Stimulated activated CD8-positive, alpha-beta memory T cell treated with anti-CD3 and anti-CD28 coated beads, Interleukin-4, amount 100 ng/mL, for 1 hour (primary cell): ENCODE measurements at regions not wholly inside any gene's neighbourhood (a gene's known extent, or its start where the extent isn't known, plus 50 kb on each side); places are given as distances from the start of the nearest gene placed in this dataset.
"Not testable (repeated sequence)": the region's sequence is repeated elsewhere in the genome, so short reads cannot be mapped to it uniquely, and the experiment has no call there.

Experiments used
- DNase-seq, 2 donors: peaks; one replicate each; pipeline ENCODE4 v3.0.0-alpha.2; 2020; ENCODE audit warnings: low read depth in 2 of 2, low spot score in 1 of 2

DNA sequence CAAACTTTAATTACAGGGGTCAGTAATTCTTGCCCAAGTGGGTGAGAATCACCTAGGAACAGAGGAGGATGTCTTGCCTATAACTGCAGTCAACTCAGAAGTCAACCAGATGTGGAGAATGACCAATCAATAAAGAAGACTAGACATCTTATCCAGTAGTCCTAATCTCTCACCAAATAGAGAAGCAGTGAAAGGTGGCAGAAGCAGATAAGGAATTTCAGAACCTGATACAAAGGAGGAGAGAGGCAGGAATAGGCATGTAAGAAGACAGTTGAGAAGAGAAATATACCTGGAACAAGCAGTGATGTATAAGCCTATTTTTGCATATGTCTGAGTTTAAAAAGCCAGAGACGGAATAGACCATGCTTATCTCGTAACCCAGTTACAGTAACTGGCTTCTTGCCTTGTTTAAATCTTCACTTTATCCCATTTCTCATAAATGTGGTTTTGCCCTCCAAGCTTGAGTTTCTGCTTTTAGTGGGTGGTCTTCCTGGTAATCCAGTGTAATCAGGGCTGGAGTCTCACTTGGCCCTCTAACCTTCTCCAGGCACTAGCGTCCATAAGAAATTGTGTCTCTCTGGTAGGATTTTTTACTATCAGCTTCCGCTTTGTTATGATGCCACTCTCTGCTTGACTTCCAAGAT, 401.0 kb downstream of the SUCLG1 start:
- no peak for DNase-seq

DNA sequence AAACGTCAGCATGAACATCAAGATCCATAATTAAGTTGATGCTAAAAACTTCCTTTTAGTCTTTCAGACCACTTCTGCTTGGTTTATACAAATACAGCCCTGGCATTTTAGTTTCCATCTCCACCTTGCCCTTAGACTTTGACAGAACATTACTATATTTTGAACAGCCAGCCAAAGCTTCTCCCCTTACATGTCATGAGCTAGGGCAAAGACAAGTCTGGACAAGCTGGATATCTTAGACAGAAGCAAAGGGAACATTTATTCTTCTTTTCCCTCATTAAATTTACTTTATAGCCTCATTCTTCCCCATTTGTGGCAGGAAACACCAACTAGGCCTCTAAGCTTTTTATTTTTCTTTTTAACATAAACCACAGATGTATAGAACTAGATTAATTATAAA, 403.3 kb downstream of the SUCLG1 start:
- no peak for DNase-seq

DNA sequence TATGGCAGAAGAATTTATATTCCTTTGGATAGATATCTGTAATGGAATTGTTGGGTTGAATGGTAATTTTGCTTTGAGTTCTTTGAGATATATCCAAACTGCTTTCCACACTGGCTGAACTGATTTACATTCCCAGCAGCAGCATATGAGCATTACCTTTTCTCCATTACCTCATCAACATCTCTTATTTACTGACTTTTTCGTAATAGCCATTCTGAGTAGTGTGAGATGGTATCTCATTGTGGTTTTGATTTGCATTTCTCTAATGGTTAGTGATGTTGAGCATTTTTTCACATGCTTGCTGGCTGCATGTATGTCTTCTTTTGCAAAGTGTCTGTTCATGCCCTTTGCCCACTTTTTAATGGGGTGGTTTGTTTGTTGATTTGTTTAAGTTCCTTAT, 404.5 kb downstream of the SUCLG1 start:
- DNase-seq: not testable (repeated sequence)

DNA sequence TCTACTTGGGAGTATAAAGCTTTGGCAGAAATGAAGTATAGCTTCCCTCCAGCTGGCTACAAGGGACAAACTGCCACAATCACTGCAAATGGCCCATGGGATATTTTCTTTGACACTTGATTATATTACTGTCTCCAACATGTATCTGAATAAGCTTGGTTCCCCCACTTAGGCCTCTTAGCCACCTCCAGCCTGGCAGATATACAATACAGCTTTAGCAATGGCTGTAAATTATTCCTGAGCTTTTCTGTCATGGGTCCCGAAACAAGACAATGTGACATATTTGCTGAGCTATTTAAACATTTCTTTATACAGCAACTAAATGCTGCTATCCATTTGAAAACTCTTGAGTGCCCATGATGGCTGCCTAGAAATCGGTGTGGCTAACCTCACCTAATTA, 406.2 kb downstream of the SUCLG1 start:
- no peak for DNase-seq

DNA sequence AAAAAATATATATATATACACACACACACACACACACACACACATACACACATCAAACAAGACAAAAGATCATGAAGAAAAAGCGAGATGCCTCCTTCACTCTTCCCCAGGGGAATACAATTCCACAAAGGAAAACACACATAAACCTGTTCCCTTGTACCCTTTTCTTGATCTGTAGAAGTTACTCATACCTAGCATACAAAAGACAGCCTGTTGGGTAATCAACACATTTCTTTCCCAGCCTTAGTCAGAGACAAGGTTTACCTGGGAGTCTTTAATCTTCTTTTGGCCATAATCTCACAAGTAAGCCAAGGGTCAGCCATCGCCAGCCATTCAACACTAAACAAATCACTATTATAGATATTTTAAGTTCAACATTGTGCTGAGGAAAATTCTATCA, 407.0 kb downstream of the SUCLG1 start:
- DNase-seq: no peak

DNA sequence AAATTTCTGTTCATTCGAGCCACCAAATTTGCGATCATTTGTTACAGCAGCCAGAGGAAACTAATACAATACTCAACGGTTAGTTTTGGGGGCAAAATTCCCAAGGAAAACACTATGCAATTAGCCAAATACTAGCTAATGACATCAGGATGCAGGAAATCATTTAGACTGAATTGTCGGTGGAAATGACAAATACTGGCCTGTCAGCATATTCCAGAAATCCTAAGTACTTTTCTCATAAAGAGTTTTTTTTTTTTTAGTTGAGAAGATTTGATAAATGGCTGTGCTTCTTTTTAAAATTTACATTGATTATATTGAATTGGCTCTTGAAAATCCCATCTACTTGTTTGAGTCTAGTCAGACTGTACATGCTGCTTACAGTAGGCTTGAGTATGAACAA, 410.1 kb downstream of the SUCLG1 start:
- DNase-seq: no peak

DNA sequence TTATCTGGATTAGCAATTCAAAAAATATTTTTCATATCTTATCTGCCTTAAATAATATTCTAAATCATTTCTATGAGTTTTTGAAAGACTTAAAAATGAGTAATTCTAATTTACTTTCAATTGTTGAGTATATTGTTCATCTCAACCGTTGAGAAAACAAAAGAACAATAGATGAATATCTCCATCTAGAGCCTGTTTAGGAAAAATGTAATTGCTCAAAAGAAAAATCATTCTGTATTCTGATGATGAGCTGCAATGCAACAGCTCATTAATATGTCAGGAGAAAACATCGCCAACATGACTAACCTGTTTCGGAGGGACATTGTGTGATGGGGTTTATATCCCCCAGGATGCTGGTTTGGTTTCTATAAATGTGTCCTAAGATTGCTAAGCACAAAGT, 417.6 kb downstream of the SUCLG1 start:
- DNase-seq: no peak

DNA sequence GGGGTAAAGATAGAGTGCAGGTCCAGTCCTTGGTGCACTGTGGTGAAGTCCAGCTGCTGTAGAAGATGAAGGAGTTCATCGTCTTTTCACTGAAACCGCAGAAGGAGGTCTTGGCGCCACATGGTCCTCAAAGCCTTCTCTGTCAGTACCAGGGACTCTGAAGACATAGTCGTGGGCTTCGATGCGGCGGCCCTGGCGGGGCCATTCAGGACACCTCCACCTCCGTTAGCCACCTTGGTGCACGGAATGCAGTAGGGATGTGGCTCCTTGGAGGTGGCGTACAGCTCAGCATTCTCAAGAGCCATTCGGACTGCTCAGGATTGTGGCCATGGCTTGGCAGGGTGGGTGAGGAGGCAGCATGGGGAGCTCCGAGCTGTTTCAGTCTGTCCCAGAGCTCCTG, 418.8 kb downstream of the SUCLG1 start:
- no peak for DNase-seq

DNA sequence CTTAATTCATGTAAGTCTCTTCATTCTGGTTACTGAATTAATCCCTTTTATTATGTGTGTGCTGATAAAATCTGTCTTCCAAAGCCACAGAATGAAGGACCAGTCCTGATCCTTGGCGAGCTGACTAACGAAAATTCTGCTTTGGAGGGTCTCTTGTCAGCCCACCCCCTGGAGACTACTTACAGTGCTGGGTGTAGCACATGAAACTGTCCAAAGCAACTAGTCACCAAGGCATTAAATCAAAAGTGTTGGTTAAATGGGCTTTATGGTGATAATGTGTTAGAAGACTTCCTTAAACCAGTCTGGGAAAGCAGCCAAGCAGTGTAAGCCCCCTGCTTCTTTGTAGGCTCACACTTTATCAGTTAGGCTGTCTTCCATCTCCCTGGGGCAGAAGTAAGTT, 420.2 kb downstream of the SUCLG1 start:
- no peak for DNase-seq

DNA sequence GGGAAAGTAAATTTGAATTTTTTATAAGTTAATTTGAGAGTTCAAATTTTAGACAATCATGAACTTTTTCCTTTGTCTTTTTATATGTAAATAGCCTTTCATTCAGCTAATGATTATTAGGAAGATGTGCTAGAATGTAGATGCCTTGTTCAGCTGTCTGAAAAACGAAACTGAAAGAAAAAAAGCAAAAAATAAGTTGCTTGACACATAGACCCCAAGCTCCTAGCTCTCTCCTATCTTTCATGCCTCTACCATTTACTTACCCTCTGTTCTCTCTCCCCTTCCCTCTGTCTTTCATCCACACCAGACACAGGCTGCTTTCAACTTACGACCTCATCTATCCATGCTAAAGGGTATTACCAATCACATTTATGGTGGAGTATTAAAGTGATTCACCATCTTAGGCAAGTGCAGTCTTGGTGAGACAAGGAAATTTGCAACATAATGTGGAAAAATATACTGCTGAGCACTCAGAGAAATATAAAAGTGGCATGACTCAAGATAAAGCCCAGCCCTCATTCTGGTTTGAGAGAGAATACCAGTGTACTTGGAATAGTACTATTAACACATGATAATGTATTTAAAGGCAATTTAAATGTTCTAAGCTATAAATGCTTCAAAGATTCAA, 425.6 kb downstream of the SUCLG1 start:
- DNase-seq: no peak

DNA sequence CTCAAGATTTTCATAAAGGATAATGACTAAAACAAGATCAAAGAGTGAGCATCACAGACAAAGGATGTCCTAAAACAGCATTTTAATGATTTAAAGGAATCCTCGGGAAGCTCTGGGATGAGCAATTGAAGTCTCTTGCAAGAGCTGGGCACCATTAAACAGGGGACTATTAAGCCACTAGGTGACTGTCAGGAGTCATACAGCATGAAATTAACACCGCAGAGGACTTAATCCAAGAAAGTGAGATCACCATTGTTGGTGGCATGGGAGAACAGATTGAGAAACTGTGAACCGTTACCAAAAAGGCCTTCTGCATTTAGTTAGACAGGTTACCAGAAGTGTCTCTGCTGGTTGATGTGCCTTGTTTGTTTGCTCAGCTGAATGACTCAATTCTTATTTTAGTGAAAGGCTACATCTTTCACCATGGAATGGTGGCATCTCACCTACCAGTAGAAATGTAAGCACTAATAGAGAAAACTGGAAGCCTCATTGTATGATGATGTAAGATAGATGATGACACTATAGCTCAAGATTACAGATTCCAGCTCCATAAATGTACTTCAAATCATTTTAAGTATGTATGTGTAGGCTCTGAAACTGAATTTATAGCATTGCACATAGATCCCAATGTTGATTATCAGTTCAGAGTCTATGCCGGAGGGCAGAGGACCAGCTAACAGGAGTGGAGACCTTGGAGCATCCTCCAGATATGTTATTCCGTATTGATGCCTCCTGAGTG, 427.6 kb downstream of the SUCLG1 start:
- DNase-seq: no peak

DNA sequence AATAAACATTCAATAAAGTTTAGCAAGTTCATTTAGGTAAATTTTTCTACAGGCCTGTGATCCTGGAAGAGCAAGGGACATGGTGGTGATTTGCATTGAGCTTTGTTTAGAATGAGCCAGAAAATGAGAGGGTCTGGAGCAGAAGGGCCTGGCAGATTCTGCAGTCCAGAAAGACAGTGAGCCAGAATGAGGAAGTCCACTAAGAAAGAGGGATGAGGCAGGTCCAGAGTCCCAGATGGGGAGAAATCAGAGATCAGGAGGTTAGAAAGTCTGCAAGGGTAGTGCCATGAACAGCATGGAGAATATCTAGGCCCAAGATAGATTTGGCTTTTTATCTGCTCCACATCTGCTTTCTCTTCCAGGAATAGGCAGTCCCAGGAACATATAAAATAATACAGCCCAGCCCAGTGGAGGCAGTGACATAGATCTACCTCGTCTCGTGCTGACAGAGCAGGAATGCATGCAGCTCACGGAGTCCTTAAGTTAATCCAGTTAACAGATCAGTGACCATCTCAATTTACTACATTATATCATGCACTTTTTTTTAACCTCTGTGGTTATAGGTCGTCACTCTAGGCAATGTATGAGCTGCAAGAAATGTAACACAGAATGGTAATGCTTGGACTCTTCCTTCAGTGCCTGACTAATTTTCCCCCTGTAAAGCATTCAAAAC, 429.0 kb downstream of the SUCLG1 start:
- DNase-seq: no peak

DNA sequence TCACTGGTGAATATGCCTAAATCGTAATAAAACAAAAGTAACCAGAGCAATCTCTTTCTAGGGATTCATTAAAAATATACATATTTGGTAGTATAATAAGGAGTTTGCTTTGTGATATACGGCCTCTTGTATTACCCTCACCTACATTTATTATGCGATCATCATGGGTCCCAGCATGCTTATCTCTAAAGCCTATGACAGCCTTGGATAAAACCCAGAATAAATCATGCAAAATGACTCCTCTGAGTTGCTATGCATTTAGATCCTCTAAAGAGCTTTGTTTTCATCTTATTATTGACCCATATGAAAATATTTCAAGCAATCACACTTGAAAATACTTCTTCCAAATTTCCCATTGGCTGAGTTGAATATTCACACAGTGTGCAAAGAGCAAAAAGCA, 432.3 kb downstream of the SUCLG1 start:
- DNase-seq: no peak

DNA sequence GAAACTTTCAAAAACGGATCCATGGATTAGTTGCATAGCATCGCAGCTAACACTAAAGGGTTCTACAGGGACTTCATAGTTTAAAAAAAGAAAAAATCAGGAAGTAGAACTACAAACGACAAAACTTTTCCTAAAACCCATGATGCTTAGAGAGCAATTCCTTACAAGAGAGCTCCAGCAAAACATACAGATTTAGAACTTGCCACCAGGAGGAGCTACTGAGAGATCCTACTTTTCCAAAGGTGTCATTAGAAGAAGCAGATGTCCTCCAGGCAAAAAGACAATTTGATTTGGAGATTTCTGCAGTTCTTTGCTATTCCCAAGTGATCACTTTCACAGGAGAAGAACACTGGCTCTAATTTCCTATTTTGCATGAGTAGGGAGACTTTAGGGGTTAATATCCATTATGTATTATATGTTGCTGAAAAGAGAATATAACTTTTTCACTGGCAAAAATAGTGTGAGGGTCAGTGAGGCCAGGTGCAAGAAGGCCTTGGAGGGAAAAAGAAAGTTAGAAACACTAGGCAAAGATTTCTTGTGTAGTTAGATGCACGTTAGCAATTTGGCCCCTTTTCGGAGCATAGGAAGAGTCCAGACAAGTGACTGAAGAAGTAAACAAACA, 436.2 kb downstream of the SUCLG1 start:
- no peak for DNase-seq

DNA sequence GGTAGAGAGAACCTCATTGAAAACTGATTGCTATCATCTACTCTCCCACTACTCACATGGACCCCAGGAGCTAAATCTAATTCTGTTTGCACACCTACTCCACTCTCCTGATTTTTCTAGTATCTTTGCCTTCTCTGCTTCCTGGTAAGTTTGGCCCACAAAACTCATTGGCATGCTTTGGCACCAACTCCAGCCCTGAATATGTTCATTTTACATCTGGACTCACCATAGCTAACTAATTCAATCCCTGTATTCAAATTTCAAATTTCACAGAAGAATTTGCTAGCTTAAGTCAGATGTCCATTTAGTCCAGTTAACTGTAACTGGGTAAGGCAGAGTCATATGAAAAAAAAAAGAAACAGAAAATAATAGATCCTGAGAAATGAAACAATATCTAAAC, 442.1 kb downstream of the SUCLG1 start:
- DNase-seq: no peak

DNA sequence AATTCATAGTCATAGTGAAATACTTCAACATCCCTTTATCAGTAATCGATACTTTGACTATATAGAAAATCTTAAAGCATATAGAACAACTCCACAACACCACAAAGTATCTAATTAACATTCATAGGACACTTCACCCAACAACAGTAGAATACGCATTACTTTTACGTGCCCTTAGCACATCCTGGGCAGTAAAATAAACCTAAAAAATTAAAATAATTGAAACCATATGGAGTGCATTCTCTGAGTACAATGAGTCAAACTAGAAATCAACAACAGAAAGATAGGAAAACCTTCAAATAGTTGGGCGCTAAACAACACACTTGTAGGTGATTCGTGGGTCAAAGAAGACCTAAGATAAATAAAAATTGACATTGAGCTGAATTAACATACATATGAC, 442.9 kb downstream of the SUCLG1 start:
- DNase-seq: no peak

DNA sequence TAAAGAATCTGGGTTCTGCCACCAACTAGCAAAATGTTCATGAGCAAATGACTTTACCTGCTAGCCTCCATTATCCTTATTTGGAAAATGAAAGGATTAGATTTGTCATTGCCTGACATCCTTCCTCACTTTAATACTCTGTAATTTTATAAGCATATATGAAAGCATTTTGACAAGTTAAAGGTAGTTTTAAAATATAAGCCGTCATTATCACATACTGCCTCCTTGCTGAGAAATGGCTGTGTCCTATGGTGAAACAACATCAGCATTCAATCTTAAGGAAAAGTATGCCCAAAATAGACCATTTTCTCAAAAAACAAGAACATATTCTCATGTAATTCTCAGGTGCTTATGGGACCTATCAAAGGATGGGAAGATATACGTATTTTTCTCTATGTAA, 461.2 kb downstream of the SUCLG1 start:
- no peak for DNase-seq

DNA sequence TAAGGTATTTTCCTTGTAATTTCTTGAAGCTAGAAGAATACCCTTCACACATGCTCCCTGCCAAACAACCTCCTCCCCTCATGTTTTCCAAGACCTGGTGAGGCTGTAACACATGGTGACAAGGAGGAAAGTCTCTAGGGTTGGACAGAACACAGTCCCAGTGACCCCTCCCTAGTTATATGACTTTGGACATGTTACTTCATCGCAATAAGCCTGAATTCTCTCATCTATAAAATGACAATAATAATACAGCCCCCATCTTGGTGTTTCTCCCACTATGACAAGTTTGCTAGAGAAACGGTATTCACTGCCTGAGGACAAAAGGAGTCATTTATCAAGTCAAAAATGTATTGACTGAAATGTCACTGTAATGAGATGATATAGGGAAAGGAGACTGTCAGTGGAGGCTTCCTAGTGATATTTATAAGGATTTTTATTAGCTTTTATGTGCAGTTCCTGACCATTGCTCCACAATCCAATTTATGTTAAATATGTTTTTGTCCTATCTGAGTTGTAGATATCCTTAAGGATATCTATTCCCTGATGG, 464.4 kb downstream of the SUCLG1 start:
- no peak for DNase-seq

DNA sequence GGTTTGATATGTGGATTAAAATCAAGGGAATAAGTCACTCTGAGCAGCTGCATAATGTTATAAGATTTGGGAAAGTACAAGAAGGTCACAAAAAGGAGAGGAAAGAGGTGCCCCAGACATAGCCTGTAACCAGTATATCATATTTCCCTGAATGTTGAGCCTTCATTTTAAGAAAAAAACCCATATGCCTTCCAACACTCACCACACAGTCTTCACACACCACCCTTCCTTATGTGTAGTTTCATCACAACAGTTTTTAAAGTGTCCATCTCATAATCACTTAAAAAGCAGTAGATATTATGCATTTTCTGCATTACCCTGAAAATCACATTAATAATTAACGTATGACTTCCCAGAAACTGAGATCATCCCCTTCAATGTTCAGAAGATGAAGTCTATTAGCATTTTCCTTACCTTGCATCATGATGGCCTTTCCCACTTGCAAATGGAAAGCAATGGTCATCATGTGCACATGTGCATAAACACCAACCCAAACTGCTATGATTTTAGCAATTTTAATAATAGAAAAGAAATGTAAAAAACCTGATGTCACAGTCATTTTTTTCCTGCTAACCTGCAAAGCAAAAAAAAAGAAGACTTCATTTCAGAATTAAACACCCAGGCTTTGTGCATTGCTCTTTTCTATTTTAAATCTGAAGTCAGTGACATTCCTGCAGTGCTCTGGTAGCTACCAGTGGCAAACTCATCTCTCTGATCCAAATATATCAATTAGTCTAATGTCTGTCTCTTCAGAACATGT, 465.0 kb downstream of the SUCLG1 start:
- DNase-seq: no peak

DNA sequence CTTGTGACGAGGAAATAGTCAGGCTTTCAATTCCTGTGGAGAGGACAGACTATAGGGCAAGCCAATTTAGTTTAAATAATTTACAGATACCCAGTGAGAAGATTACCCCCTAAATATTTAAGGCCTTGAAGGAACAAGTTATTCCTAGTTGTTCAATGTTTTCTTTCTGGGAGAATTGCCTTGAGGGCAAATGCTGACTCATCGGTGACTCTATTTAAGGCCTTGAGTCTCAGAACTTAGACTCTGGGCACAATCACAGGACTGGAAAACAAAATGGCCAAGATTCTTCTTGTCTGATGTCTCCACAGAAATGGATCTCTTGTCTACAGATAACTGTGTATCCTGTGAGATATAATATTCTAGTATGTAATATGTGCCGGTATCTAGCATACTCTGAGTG, 467.1 kb downstream of the SUCLG1 start:
- no peak for DNase-seq

DNA sequence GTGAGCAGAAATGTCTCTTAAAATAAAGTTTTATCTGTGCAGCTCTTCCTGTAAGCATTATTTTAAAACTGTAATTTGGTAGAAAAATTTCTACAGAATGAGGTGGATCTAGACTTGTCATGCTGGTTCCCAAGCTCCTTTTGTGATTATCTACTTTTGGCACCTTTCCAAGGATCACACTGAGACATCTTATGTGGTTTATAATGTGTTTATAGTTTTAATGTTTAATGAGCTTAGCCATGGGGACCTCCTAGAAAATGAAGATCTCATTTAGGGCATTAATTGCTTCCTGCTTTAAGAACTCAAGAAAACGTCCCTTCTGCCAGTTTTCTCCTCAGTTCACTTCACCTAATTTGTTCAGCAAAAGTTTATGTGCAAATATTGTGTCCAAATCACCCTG, 468.4 kb downstream of the SUCLG1 start:
- DNase-seq: no peak
